HG03469 (cell line): ENCODE measurements at regions not wholly inside any gene's neighbourhood (a gene's known extent, or its start where the extent isn't known, plus 50 kb on each side); places are given as distances from the start of the nearest gene placed in this dataset.

Experiments used
- ATAC-seq: cut with Tn5 transposase; IDR thresholded peaks from one replicate; pipeline ENCODE4 v1.9.1; 2021; ENCODE audit warnings: mild to moderate bottlenecking, moderate library complexity, moderate number of reproducible peaks; ENCODE audit not compliant: unreplicated experiment

DNA sequence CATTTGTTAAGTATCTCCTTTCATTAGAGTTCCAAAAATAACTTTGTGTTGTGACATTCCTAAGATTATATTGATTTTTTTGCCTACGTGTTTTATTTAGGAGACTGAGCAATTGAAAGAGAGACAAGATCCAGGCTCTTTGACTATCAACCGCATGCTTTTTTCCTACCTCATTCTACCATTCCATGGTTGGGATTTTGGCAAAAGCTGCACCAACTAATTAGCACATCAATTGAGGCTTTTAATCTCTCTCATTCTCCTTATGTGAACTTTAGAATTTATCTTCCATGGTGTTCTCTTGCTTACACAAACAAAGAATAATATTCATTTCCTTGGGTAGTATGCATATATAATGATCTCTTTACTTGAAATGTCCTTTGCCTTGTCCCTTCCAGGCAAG, 338.7 kb upstream of the SMC2 start:
- no peak for ATAC-seq

DNA sequence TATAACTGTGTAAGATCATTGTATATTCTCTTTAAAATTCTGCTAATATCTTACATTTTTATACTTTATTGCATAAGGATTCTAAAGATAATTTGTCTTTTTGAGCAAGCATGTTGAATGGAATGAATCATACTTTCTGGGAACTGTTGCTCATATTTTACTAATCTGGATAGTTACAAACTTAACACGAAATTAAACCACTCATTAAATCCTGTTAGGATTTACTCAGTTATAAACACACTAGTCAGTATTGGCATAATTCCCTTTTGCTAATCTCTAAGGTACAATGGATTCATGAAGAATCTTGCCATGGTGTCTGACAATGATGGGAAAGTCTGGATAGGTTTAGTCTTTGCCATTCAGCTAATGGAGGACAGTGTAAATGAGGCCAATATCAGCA, 338.1 kb upstream of the SMC2 start:
- no peak for ATAC-seq

DNA sequence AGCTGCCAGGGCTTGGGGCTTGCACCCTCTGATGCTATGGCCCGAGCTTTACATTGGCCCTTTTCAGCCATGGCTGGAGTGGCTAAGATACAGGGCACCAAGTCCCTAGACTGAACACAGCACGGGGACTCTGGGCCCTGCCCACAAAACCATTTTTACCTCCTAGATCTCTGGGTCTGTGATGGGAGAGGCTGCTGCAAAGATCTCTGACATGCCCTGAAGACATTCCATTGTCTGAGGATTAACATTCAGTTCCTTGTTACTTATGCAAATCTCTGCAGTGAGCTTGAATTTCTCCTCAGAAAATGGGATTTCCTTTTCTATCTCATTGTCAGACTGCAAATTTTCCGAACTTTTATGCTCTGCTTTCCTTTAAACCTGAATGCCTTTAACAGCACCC, 337.0 kb upstream of the SMC2 start:
- no peak for ATAC-seq

DNA sequence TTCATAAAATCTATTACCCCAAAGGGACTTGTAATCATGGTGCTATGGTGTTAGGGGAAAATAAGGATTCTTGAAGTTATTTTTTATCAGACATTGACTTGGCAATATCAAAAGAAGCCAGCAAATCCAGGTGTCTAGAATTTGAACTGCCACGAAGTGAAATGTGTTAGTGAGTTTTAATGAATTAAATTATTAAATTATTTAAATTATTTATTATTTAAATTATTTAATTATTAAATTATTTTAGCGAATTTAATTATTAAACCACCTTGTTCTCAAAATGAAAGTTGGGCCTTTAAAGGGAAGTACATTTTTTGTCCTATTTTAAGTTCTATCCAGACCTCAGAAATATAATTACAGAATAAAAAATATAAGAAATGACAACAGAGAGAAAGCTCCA, 332.6 kb upstream of the SMC2 start:
- no peak for ATAC-seq

DNA sequence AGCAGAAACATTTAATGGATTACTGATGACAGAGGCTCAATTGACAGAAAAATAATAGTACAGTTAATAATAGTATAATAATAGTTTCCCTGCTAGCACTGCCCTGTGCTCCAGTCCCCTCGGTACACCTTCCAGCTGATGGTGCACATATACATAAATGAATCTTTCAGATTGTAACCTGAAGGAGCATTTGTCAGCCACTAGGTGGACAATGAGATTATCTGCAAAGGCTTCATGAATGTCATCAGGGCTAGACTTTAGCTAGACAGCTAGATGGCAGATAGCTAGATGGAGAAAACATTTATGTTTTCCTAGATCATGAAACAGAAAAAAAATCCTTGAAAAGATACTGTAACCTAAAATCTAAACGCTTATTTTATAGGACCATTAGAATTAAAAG, 304.4 kb upstream of the SMC2 start:
- peak; percentile 94 for ATAC-seq

DNA sequence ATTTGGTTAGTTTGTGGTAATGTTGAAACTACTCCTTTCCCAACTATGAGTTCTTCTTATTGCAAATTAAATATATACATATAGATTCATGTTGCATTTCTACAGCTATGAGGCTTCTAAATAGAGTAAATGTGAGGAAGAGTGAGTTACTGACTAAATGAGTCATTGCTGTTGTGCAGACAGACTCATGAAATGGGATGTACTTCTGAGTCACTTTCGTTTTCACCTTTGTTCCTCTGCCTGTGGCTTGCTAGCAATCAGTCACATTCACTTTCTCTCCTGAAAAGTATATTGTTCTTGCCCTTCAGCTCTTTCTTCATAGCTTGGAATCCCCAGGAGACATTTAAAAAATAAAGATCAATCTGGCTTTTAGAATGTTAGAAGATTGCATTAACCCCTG, 295.5 kb upstream of the SMC2 start:
- ATAC-seq, result peak; percentile 100

DNA sequence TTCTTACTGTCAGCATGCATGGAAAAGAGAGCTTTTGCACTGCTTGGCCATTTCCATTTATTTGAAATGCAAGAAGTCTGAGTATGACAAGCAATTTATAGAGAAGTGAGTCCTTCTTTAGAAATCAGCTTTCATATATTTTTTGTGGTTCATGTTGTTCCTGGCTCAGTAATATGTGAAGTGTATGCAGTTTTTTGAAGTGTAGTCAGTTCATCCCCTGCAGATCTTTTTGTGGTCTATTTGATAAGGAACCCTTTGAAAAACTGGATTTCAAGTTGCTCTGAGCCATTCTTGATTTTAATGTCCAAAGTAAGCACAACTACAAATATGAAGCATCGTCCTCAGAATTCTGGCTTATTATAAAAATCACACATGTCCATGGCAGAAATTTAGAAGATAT, 294.1 kb upstream of the SMC2 start:
- no peak for ATAC-seq

DNA sequence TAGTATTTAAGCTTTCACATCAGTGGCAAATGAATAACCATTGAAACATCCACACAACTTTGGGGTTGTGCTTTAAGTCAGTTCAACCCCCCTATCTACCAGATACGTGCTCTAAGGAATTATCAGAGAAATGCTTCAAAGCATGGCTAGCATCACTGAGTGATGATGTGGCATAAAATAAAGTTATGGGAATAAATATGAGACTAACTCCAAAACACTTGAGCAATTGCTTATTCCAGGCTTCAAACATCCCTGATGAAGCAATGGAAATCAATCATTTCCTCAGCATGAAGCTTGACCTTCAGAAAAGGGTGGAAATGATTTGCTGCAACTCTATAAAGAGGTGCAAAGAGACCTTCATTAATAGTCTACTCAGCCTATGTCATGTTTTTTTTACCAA, 292.0 kb upstream of the SMC2 start:
- ATAC-seq, result no peak

DNA sequence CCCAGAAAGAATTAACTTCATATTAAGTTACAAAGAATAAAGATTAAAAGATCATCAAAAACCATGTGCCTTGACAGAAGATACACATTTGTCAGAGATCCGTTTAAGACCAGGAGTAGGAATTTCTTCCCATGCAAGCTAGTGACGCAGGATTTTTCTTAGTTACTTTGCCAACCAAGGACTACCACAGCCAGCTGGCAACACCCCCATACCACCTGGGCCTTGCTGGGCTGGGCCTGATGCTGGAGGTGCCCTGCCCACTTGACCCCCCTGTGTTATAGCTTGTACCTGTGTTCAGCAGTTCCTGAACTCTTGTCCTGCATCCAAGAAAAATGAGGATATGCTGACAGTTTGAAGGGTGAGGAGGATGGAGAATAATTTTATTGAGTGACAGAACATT, 290.9 kb upstream of the SMC2 start:
- ATAC-seq, result no peak

DNA sequence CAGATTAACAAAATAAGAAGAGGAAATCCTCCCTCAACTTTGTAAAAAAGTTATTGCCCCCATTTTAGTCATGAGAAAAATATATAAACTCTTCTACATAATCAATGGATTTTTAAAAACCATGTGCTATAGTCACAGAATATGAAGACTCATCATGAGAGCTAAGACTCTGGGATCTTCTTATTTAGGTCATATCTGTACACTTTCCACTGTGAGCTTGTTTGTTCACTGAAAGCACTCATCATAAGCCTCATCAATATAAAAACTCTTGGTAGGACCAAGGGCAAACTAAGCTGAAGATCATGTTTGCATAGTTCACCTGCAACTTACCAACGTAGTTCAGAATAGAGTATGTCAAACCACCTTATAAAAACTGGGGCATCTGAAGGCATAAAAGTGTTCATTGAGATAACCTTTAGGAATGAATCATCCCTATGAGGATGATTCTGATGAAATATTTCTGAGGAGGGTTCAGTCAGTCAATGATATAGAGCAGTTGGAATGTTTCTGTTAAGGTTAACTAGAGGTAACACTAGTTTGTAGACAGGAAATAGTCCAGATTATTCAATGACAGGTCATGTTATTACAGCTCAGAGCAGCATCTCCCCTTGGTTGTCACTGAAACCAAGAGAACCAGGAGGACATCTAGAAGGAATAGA, 289.9 kb upstream of the SMC2 start:
- no peak for ATAC-seq

DNA sequence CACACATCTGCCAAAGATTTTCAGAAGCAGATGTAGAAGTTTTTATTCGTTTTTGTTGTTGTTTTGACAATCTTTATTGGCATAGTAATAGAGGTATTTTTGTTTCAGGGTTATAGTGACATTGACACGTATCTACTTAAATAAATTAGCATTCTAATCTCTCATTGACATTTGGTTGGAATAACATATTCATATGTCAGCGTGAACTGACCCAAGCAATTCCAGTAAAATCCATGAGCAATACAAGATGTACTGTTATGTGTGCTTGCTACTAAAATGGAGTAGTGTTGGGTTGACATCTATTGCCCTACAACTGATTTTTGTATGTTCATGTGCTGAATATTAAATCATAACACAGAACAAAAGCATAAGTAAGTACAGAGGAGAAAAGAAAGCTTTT, 284.4 kb upstream of the SMC2 start:
- no peak for ATAC-seq

DNA sequence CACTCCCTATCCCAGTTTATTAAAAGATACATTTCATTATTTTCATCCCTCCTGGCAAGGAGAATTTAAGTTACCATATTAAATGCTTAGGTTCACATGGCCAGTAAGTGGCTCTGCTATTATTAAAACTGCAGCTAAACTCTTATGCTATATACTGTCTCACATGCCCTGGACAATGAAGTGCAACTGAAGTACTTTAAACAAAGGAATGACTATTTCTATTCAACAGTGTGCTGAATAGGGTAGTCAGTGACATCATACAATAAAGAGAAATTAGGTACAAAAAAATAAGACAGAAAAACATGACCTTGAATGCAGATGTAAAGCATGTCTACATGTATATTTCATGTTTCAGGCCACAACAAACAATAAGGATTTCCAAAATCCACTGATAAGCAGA, 282.6 kb upstream of the SMC2 start:
- no peak for ATAC-seq

DNA sequence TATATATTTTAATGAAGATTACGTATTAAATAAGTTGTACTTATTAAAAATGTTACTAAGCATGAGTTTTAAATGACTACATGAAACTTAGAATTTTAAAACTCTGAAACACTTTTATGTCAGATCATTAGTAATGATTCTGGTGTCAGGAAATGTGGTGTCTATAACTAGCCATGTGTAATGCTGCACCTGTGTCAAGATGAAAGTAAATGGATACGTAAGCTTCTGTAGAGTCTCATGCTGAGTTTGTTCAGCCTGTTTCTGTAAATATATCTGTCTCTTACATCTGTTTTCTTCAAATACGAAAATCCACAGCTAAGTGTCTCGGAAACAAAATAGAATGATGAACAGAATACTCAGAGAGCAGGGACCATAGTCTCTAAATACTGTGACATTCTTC, 278.0 kb upstream of the SMC2 start:
- no peak for ATAC-seq

DNA sequence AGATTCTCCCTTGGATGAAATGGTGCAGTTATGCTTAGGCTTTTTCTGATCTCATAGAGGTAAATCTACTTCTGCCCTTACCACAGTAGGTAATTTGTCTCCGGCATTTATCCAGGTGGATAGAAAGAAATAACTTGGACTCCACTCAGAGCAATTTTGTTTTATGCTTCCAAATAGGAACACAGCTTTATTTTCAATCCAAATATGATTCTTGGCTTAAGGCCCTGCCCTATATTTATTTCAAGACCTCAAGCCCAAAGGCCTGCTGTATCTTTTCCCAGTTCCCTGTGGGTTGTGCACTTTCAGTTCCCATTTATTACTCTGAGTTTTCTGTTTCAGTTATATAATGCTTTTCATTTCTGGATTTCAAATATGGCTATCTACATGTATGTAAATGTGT, 274.2 kb upstream of the SMC2 start:
- ATAC-seq, result no peak

DNA sequence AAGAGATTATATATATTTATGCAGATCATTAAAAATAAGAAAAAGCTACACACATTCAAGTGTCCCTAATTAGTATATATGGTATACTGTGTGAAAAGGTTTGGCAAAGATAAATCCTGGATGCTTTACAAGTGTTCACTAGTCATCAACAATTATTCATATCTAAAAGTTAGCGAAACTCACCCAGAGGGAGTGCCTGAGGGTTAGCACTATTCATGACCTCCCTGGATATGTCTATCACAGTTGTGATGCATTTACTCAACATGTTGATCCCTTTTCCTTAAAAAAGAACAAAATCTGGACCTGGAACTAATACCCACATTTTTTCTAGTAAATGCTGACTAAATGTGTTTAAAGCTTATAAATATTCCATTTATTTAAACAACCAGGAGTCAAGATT, 273.0 kb upstream of the SMC2 start:
- no peak for ATAC-seq

DNA sequence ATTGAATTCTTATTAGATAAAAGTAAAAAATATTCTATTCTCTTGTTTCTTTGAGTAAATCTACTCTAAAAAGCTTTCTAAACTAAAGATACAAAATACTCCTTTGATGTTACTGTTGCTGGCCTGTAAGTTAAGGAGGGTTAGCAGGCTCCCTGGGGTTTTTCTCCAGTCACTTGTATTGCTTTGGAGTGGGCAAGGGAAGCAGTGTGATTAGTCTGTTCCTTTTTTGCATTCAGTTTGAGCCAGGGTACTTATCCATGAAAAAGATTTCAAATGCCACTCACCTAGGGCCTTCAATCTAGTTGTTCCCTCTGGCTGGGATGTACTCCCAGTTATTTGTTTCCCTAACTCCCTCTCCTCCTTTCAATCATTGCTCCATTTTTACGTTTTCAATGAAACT, 256.2 kb upstream of the SMC2 start:
- ATAC-seq, result no peak

DNA sequence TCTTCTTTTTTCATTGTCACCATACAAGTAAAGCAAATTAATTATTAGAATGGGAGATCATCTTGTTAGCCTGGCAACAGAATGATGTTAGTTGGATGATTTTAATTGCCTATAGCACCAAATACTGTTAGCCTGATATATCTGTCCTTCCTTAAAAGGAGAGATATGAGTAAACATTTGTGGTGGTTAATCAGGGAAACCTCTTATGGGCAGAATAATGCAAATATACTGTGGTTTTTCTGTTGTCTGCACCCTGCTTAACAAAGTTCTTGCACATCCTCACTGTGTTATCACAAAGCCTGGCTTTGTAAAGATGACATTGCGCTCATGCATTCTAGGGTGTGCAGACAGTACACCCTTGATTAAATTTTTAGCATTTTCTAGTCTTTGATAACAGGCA, 254.9 kb upstream of the SMC2 start:
- no peak for ATAC-seq

DNA sequence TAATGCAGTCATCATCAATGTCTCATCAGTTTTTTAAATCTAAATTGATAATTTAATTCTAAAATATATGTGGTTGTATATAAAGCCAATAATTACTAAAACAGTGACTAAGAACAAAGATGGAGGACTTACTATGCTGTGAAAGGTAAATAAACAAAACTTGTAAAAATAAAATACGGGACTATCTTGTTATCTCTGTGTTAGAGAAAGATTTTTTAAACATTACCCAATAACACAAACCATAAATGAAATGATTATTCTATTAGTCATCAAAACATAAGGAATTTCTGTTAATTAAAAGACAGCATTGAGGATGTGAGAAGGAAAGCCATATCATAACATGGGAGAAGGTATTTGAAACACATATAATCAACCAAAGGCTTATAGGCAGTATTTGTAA, 226.2 kb upstream of the SMC2 start:
- ATAC-seq, result no peak

DNA sequence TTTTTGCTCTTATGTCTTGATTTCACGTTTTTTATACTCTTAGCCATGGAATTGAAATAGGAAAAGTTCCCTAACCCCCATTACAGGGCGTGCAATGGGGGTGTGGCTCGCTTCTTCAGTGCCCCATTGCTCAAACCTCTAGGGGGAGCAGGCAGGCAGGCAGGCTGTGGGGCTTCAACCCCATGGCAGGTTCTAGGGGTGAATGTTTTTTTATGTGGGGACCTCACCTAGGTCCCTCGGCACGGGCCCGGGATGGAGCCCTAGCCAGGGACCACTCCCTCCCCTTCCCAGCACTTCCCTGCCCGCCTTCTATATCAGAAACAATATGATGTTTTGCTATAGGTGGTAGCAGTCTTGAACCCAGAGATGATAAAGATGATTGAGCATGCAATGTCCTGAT, 221.3 kb upstream of the SMC2 start:
- no peak for ATAC-seq

DNA sequence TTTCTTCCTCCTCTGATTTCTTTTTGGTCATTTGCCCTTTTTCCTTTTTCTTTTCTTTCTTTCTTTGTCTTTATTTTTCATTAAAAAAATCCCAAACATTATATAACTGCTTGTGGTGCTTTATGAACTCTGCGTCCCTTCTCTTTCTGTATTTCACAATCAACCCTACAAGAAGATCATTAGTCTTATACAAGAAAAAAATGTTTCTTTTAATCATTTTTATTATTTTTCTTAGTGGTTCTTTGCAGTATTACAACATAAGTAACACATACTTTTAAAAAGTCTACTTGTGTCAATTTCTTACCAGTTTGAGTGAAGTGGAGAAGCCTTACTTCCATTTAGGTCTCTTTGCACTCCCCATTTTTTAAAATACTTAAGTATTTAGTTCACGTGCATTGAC, 212.7 kb upstream of the SMC2 start:
- ATAC-seq, result no peak

DNA sequence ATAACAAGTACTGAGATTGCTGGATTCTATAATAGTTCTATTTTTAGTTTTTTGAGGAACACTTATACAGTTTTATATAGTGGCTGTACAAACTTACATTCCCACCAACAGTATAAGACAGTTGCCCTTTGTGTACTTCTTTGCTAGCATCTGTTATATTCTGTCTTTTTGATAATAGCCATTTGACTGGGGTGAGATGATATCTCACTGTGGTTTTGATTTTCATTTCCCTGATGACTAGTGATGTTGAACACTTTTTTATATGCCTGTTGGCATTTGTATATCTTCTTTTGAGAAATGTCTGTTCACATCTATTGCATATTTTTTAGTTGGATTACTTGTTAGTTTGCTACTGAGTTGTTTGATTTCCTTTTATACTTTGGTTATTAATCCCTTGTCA, 204.1 kb upstream of the SMC2 start:
- ATAC-seq, result no peak

DNA sequence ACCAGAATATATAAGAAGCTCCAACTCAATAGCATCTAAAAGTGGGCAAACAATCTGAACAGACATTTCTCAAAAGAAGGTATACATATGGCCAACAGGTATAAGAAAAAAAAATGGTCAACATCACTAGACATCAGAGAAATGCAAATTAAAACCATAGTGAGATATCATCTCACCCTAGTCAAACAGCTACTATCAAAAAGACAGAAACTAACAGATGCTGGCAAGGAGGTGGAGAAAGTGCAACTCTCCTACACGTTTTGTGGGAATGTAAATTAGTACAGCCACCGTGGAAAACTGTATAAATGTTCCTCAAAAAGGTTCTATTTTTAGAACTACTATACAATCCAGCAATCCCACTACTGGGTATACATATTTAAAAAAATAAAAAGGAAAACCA, 199.9 kb upstream of the SMC2 start:
- no peak for ATAC-seq

DNA sequence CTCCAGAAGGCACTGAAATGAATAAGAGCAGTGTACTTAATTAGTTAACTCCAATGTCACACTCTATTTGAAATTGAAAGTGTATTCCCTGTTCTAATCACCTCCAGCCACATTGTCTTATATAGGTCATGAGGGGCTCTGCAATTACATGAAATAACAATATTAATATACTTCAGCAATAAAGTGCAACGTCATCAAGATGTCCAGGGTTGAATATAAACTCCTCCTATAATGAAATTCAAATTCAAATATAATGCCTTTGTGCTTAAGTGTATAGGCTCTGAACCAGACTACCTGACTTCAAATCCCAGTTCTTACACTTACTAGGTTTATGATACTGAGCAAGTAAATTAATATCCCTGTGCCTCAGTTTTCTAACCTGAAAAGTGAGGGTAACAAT, 195.6 kb upstream of the SMC2 start:
- ATAC-seq, result no peak

DNA sequence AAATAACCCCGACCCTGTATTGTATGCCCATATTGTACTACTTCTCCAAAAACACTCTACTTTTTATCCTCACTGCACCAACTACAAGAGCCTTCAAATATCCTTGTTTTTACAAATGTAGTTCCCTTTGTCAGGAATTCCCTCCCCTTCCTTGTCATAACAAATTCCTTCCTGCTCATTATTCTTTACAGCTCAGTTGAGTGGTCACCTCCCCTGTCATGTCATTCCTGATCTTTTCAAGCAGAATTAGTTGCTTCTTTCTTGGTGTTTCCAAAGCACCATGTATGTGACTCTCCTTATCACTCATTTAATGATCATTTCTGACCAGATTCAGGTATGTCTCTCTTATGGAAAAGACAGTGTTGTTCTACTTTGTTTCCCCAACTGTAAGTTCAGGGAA, 194.2 kb upstream of the SMC2 start:
- no peak for ATAC-seq
